A549 (cell line): ENCODE measurements at regions not wholly inside any gene's neighbourhood (a gene's known extent, or its start where the extent isn't known, plus 50 kb on each side); places are given as distances from the start of the nearest gene placed in this dataset.
"Not testable (repeated sequence)": the region's sequence is repeated elsewhere in the genome, so short reads cannot be mapped to it uniquely, and the experiment has no call there.

Experiments used
- ATAC-seq, 2 experiments: fragments of 200-7000 bp in 1 of 2; fragments of >200 bp in 1 of 2; cut with Nextera tagmentation in 1 of 2; cut with Tn5 transposase in 1 of 2; 3 replicates each; pipeline versions ENCODE4 v1.8.0 to v1.9.1; 2018 to 2020; ENCODE audit warnings: mild to moderate bottlenecking in 1 of 2, moderate library complexity in 1 of 2
- CTCF ChIA-PET: fragments of 300-600 bp; sonication (Branson Sonifier 250); formaldehyde crosslinking; extraction: SDS; loops from one replicate; lab custom pipeline; 2021; ENCODE audit warnings: antibody characterized with exemption, inconsistent platforms; lab: Yijun Ruan, JAX
- POLR2A ChIA-PET: fragments of 350-600 bp; formaldehyde crosslinking; extraction: SDS; loops from one replicate; lab custom pipeline; 2021; ENCODE audit warnings: antibody characterized with exemption, inconsistent platforms; lab: Yijun Ruan, JAX
- DNase-seq, 2 experiments: peaks; one replicate each; pipeline versions ENCODE4 v3.0.0 to v3.0.0-alpha.2; 2011 to 2016; ENCODE audit warnings: low read depth in 1 of 2, low spot score in 1 of 2
- FAIRE-seq: peaks from 2 replicates; lab custom pipeline; 2011; peaks lifted over from hg19 to GRCh38; lab: Jason Lieb, UNC
- H3K27ac ChIP-seq, 2 experiments: fragments of >200 bp; sonication (Bioruptor Twin); formaldehyde crosslinking; 3 replicates each; pipeline ENCODE4 v1.5.1; 2016 to 2017
- H3K4me1 ChIP-seq: fragments of >200 bp; sonication (Bioruptor Twin); formaldehyde crosslinking; 3 replicates; pipeline ENCODE4 v1.6.1; 2016
- H3K4me2 ChIP-seq: fragments of >200 bp; sonication (Bioruptor Twin); formaldehyde crosslinking; 3 replicates; pipeline ENCODE4 v1.6.1; 2016
- H3K4me3 ChIP-seq: fragments of >200 bp; sonication (Bioruptor Twin); formaldehyde crosslinking; 3 replicates; pipeline ENCODE4 v1.5.1; 2016
- H3K9me3 ChIP-seq: fragments of >200 bp; sonication (Bioruptor Twin); formaldehyde crosslinking; 3 replicates; pipeline ENCODE4 v1.6.1; 2016
- BHLHE40 ChIP-seq: IDR thresholded peaks from 2 replicates; pipeline ENCODE4 v1.6.1; 2012; ENCODE audit warnings: low read depth, low read length, inconsistent platforms
- CHD2 ChIP-seq: fragments of 150-350 bp; IDR thresholded peaks from 2 replicates; pipeline ENCODE4 v1.6.1; 2014; ENCODE audit warnings: low read length; ENCODE audit not compliant: partially characterized antibody
- CHD4 ChIP-seq: fragments of 200-600 bp; sonication (generic); IDR thresholded peaks from 2 replicates; pipeline ENCODE4 v1.6.1; 2016; ENCODE audit warnings: antibody characterized with exemption, mild to moderate bottlenecking, borderline replicate concordance
- CTCF ChIP-seq: fragments of >200 bp; sonication (Bioruptor Twin); formaldehyde crosslinking; IDR thresholded peaks from 3 replicates; pipeline ENCODE4 v1.5.1; 2016
- EHMT2 ChIP-seq: fragments of 200-600 bp; sonication (generic); IDR thresholded peaks from 2 replicates; pipeline ENCODE4 v1.6.1; 2016; ENCODE audit warnings: antibody characterized with exemption, low read depth, mild to moderate bottlenecking, moderate library complexity
- ESRRA ChIP-seq: fragments of 150-350 bp; IDR thresholded peaks from 2 replicates; pipeline ENCODE4 v1.6.1; 2014; ENCODE audit warnings: mild to moderate bottlenecking, low read length, borderline replicate concordance
- FOSL2 ChIP-seq, 2 experiments: fragments of 450-650 bp in 1 of 2; fragments of >200 bp in 1 of 2; sonication (Bioruptor Twin) in 1 of 2; formaldehyde crosslinking; IDR thresholded peaks; 2 replicates each; pipeline versions ENCODE4 v1.5.0 to v1.6.1; 2016 to 2020; ENCODE audit warnings: mild to moderate bottlenecking in 1 of 2, moderate library complexity in 1 of 2
- FOXS1 ChIP-seq: fragments of 250-450 bp; sonication (Bioruptor Pico); IDR thresholded peaks from 2 replicates; pipeline ENCODE4 v1.5.0; 2020; ENCODE audit warnings: mild to moderate bottlenecking, moderate library complexity
- HEYL ChIP-seq: fragments of 250-450 bp; sonication (Bioruptor Pico); IDR thresholded peaks from 2 replicates; pipeline ENCODE4 v1.8.0; 2021; ENCODE audit warnings: mild to moderate bottlenecking, moderate library complexity
- HOXB13 ChIP-seq: fragments of 250-450 bp; sonication (Bioruptor Pico); IDR thresholded peaks from 2 replicates; pipeline ENCODE4 v1.5.0; 2020; ENCODE audit warnings: low read depth, mild to moderate bottlenecking, moderate library complexity
- HOXB5 ChIP-seq: fragments of 250-450 bp; sonication (Bioruptor Pico); IDR thresholded peaks from 2 replicates; pipeline ENCODE4 v1.5.0; 2020; ENCODE audit warnings: mild to moderate bottlenecking, moderate library complexity
- KDM5A ChIP-seq: fragments of 200-600 bp; sonication (generic); IDR thresholded peaks from 2 replicates; pipeline ENCODE4 v1.6.1; 2016; ENCODE audit warnings: antibody characterized with exemption, mild to moderate bottlenecking
- NPAS2 ChIP-seq: fragments of 250-450 bp; sonication (Bioruptor Pico); IDR thresholded peaks from 2 replicates; pipeline ENCODE4 v1.8.0; 2022; ENCODE audit warnings: mild to moderate bottlenecking, moderate library complexity, borderline replicate concordance
- PHF8 ChIP-seq: fragments of 200-600 bp; sonication (generic); IDR thresholded peaks from 2 replicates; pipeline ENCODE4 v1.6.1; 2016; ENCODE audit warnings: low read depth, mild to moderate bottlenecking, antibody characterized with exemption, moderate library complexity, borderline replicate concordance
- RAD21 ChIP-seq, 2 experiments: fragments of >200 bp in 1 of 2; sonication (Bioruptor Twin) in 1 of 2; formaldehyde crosslinking in 1 of 2; IDR thresholded peaks in 1 of 2; conservative IDR thresholded peaks in 1 of 2; 2 replicates in 1 of 2; 3 replicates in 1 of 2; pipeline ENCODE4 v1.6.1; 2012 to 2018; ENCODE audit warnings: inconsistent platforms in 1 of 2
- RARB ChIP-seq: fragments of 250-450 bp; sonication (Bioruptor Pico); IDR thresholded peaks from 2 replicates; pipeline ENCODE4 v1.8.0; 2021; ENCODE audit warnings: mild to moderate bottlenecking, moderate library complexity
- RFX5 ChIP-seq: fragments of 450-650 bp; IDR thresholded peaks from 2 replicates; pipeline ENCODE4 v1.7.1; 2014; ENCODE audit warnings: antibody characterized with exemption, mild to moderate bottlenecking, moderate library complexity
- SMC3 ChIP-seq: fragments of >200 bp; sonication (Bioruptor Twin); formaldehyde crosslinking; IDR thresholded peaks from 3 replicates; pipeline ENCODE4 v1.6.1; 2018; ENCODE audit warnings: inconsistent platforms
- TP53 ChIP-seq: fragments of 250-450 bp; sonication (Bioruptor Pico); IDR thresholded peaks from 2 replicates; pipeline ENCODE4 v1.5.0; 2021; ENCODE audit warnings: mild to moderate bottlenecking, moderate library complexity
- USF2 ChIP-seq: fragments of 450-650 bp; IDR thresholded peaks from 2 replicates; pipeline ENCODE4 v1.6.1; 2014; ENCODE audit warnings: antibody characterized with exemption
- ZNF302 ChIP-seq: fragments of 250-450 bp; sonication (Bioruptor Pico); IDR thresholded peaks from 2 replicates; pipeline ENCODE4 v1.9.0; 2021; ENCODE audit warnings: inconsistent platforms, mild to moderate bottlenecking, moderate library complexity
- WGBS: methylation state at CpG from one replicate; pipeline ENCODE4 v1.1.6; 2017; ENCODE audit errors: missing lambda C conversion rate; 5-methylcytosine and 5-hydroxymethylcytosine counted together
- TF ChIP-seq, protein P1 (sequence below): IDR thresholded peaks from 2 replicates; pipeline ENCODE4 v1.6.1; 2012

DNA sequence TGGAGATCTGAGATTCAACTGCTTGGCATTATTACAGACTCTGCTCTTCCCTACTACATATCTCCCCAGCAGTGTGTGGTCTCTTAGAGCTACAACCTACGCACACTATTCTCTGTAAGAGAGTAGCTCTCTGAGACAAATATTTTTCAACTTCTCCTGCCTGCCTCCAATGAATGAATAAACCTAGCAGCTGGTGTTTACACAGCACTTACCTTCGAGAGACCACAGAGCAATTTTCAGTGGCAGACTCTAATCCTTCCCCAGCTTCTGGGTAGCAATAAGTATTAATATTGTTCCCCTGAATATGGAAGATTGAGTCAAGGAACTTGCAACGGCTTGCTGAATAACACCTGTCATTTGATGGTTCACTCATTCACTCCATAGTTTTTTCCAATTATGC is 350.9 kb upstream of the SPAG17 start:
- POLR2A ChIA-PET = no interaction called here
- TF ChIP-seq TP53 (no peak), KDM5A (no peak), SMC3 (no peak), EHMT2 (no peak), BHLHE40 (no peak), USF2 (no peak), CTCF (no peak), HOXB13 (CRISPR knock-in tag) (no peak), FOXS1 (CRISPR knock-in tag) (no peak), ZNF302 (no peak), CHD2 (no peak)
- H3K4me1 ChIP-seq = no peaks in the 10 kb centered on the region
- DNase-seq (no peak), ATAC-seq (no peak), FAIRE-seq (no peak)
- WGBS = 3% methylated on average over 3 of the region's 3 CpGs
- H3K4me3 ChIP-seq = no peak overlapping the region
- no peak overlapping the region for H3K27ac ChIP-seq
- no peaks in the 10 kb centered on the region for H3K9me3 ChIP-seq
- CTCF ChIA-PET = no interaction called here
- no peak overlapping the region for H3K4me2 ChIP-seq

GRCh38 chr1:118511922-118512321 is 326.9 kb upstream of the SPAG17 start:
- POLR2A ChIA-PET, H3K4me1 ChIP-seq, ATAC-seq, CTCF ChIA-PET, DNase-seq, H3K27ac ChIP-seq, H3K4me2 ChIP-seq, H3K4me3 ChIP-seq, H3K9me3 ChIP-seq, FAIRE-seq: not testable (repeated sequence)
- 0% methylated on average over 1 of the region's 1 CpG for WGBS

DNA sequence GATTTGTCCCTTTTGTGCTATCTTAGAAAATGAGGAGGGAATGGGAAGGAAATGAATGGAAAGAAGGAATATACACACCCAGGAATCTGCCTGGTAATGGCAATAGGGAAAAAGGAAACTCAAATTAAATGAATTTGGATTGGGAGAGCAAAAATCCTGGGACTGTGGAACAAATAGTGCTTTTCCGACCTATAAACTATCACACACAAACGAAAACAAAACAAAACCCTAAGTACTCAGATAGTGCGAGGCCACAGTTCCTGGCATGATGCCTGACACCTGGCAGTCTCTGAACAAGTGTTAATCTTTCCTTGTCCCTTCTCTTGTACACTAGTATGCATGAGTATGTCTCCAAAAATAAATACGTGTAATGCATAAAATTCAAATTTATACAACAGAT is 319.8 kb upstream of the SPAG17 start:
- no peak overlapping the region for H3K4me3 ChIP-seq
- no peak overlapping the region for H3K27ac ChIP-seq
- ChIA-PET CTCF (no interaction called here), POLR2A (no interaction called here)
- no peak for TF ChIP-seq FOSL2 (IDR thresholded peaks at IDR 0.05)
- TF ChIP-seq FOSL2 (CRISPR knock-in tag; IDR thresholded peaks at IDR 0.05) = no peak
- DNase-seq (no peak), ATAC-seq (no peak), FAIRE-seq (no peak)
- 4% methylated on average over 4 of the region's 4 CpGs for WGBS
- H3K4me1 ChIP-seq = no peaks in the 10 kb centered on the region
- H3K4me2 ChIP-seq = no peak overlapping the region
- H3K9me3 ChIP-seq = no peaks in the 10 kb centered on the region

GRCh38 chr1:118504221-118504644 is 319.2 kb upstream of the SPAG17 start:
- Histone ChIP-seq H3K4me1 (no peaks in the 10 kb centered on the region), H3K9me3 (no peaks in the 10 kb centered on the region), H3K4me2 (no peak overlapping the region), H3K27ac (no peak overlapping the region), H3K4me3 (no peak overlapping the region)
- DNase-seq = no peak
- TF ChIP-seq CHD4 (no peak), FOXS1 (CRISPR knock-in tag) (no peak), PHF8 (no peak), ESRRA (no peak), RFX5 (no peak), NPAS2 (no peak), HOXB5 (CRISPR knock-in tag) (no peak), BHLHE40 (no peak), HEYL (no peak), RARB (no peak), KDM5A (no peak), HOXB13 (CRISPR knock-in tag) (no peak), RAD21 (conservative IDR thresholded peaks at IDR 0.05 in 1 of 2, IDR thresholded peaks at IDR 0.05 in 1 of 2) (no peak)
- TF ChIP-seq, protein P1, sequence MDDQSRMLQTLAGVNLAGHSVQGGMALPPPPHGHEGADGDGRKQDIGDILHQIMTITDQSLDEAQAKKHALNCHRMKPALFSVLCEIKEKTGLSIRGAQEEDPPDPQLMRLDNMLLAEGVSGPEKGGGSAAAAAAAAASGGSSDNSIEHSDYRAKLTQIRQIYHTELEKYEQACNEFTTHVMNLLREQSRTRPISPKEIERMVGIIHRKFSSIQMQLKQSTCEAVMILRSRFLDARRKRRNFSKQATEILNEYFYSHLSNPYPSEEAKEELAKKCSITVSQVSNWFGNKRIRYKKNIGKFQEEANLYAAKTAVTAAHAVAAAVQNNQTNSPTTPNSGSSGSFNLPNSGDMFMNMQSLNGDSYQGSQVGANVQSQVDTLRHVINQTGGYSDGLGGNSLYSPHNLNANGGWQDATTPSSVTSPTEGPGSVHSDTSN = no peak
- no peak for FAIRE-seq
- 0% methylated on average over 1 of the region's 2 CpGs for WGBS
- no peak for ATAC-seq
- ChIA-PET CTCF (no interaction called here), POLR2A (no interaction called here)
